GM21723 (cell line): ENCODE measurements at regions not wholly inside any gene's neighbourhood (a gene's known extent, or its start where the extent isn't known, plus 50 kb on each side); places are given as distances from the start of the nearest gene placed in this dataset.

Source experiments
- ATAC-seq: cut with Tn5 transposase; IDR thresholded peaks from one replicate; pipeline ENCODE4 v1.9.1; 2021; ENCODE audit warnings: mild to moderate bottlenecking, moderate library complexity; ENCODE audit not compliant: unreplicated experiment

GRCh38 chr5:155943516-155944407 lies 383.2 kb upstream of the SGCD start:
- peak; percentile 89 for ATAC-seq

DNA sequence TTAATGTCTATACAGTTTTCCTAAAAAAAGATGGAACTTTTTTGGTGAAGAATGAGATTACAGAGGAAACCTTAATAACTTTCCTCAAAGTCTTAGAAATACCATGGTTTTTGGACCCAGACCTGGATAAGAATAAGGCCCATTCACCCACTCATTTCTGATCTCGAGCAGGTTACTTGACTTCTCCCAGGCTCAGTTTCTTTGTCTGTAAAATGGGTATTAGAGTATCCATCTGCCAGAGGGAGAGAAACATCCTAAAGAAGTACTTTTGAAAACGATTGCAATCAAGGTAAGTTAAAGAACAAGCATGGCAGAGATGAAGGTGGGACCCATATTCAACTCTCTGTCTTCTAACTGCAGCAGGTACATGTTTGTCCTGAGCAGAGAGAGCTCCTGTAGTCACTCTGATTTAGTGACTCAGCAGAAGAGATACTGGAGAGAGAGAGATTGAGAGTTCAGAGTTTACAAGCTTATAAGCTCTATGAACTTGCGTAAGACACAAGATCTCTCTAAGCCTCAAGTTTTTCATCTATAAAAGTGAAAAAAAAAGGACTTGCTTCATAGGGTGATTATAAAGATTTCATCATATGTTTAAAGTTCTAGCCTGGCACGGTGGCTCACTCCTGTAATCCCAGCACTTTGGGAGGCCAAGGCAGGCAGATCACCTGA lies 379.4 kb upstream of the SGCD start:
- no peak for ATAC-seq

DNA sequence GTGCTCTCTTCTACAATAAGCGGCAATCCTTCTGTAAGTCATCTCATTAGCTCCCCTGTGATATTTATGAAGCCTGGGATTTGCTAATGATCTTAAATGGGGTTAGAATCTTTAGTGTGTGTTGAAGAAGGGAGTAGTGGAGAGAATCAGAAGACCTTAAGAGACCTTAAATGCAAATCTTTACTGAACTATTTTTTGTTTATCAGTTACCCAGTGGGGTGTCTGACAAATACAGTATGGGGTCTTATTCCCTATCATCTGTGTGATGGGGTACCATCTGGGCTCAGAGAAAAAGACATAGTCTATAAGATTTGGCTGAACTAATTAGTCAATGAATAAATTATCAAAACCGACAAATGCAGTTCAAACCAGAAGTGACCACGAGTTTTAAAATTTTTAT lies 378.4 kb upstream of the SGCD start:
- ATAC-seq, result no peak

DNA sequence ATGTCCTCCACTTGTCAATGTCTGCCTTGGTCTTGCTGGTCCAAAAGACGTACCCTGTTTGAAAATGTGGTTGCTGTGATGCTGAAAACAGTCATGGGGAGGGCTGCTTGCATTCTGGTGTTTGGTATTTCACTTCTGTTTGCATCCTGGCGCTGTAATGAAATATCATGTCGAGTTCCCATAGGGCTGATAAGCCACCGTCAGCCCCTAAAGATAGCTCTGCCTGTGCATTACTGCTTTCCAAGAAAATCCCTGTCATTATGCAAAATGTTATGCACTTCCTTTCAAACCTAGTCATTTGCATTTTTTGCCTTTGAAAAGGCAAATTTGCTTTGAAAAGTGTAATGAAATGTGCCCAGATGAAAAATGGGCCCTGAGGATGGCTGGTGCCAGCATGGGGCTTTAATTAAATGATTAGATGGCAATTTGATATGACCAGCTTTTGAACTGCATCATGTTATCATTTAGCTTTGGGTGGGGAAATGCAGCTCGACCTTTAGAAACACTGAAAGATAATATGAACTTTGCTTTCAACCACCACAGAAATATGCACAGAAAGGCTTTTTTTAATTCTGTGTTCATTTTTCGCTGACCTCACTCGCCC lies 374.4 kb upstream of the SGCD start:
- ATAC-seq, result no peak

DNA sequence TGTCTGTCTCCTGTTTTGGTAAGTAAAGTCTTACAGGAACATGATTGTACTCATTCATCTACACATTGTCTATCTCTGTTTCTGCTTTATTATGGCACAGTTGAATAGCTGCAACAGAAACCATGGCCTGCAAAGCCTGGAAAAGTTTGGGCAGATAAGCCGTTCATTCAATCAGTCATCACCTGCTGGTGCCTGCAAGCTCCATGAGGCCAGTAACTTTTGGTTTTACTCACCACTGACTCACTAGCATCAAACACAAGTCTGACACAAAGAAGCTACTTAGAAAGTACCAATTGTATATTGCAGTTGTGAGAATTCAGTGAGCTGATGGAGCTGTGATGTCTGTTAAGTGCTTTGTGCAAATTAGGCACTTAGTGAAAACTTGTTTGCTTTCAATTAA lies 373.6 kb upstream of the SGCD start:
- no peak for ATAC-seq

DNA sequence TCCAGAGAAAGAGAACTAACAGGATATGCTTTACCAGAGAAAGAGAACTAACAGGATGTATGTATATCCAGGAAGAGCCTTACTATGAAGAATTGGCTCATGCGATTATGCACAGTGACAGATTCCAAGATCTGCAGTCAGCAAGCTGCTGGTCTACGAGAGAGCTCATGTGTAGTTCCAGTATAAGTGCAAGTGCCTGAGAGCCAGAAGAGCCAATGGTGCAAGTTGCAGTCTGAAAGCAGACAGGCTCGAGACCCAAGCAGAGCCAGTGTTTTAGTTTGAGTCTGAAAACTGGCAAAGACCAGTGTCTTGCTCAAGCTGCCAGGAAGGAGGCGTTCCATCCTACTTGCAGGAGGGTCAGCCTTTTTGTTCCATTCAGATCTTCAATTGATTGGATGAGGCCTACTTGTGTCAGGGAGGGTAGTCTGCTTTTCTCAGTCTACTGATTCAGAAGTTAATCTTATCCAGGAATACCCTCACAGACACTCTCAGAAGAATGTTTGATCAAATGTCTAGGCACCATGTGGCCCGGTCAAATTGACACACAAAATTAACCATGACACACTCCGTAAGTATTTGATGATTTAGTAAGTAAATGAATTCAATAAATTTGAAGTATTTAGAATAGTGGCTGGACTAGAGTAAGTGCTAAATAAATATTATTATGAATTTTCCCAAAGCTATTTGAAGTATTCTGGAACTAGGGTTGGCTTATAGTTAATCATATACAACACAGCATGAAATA lies 372.1 kb upstream of the SGCD start:
- no peak for ATAC-seq

DNA sequence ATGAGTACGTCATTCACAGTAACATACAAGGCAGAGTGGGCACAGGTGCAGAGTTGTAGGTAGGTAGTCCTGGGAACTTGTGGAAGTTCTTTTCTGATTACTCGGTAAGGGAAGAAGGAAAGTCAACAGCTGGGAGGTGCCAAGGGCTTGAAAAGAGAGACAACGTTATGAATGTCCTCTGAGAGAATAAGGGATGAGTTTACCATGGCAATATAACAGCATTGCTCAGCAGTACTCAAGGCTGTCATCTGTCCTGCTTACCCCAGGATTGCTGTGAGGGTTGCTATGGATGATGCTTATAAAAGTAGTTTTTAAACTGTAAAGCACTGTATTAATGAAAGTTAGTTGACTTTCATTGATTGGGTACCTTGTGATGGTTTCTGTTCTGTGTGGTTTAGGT lies 369.1 kb upstream of the SGCD start:
- ATAC-seq, result no peak

GRCh38 chr5:155959082-155959481 lies 367.9 kb upstream of the SGCD start:
- ATAC-seq, result no peak

DNA sequence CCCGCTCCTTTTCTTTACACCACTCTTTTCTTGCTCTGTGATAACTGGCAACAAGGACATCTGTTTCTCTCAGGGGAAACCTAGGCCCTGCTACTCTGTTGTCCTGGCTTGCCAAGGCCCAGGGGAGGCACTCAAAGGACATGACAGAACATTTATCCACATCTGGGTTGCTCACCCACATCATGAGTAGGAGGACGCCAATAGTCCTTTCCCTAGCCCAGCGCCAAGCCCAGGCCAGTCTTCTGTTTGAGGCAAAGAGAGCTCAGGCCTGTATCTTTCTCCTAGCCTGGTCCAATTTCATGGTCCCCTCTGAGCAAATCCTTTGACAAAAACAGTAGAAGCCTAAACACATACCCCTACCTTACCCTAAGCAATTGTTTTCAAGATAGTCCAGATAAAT lies 366.8 kb upstream of the SGCD start:
- no peak for ATAC-seq

- ATAC-seq, result no peak
These were observed 357.4 kb upstream of the SGCD start for GRCh38 chr5:155969537-155969936.

- no peak for ATAC-seq
These were observed 352.6 kb upstream of the SGCD start for GRCh38 chr5:155974369-155974768.

- no peak for ATAC-seq
These were observed 348.1 kb upstream of the SGCD start for GRCh38 chr5:155978850-155979249.

- ATAC-seq, result no peak
These were observed 344.6 kb upstream of the SGCD start for GRCh38 chr5:155982354-155982753.

GRCh38 chr5:155983954-155984353 lies 343.0 kb upstream of the SGCD start:
- ATAC-seq, result no peak

DNA sequence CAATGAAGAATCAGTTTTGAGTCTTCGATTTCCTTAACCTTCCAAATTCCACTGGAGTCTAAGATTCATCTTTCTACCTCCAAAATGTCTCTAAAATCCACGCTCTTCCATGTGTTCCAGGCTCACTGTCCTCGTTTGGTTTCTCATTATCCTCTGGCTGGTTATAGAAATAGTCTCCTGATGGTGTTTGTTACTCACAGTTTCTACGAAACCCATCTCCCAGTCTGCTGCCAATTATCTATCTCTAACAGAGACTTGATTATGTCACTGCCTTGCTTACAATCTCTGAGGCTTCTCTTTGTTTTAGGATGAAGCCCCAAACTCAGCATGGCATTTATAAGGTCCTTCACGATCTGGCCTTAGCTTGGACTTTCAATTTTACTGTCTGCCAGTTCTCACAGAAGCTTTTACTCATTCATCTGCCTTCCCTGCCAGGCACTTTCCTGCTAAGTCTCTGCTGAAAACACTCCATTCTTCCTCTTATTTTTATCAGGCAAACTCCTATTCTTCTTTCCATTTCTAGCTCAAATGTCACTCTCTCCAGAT lies 339.6 kb upstream of the SGCD start:
- ATAC-seq, result no peak

DNA sequence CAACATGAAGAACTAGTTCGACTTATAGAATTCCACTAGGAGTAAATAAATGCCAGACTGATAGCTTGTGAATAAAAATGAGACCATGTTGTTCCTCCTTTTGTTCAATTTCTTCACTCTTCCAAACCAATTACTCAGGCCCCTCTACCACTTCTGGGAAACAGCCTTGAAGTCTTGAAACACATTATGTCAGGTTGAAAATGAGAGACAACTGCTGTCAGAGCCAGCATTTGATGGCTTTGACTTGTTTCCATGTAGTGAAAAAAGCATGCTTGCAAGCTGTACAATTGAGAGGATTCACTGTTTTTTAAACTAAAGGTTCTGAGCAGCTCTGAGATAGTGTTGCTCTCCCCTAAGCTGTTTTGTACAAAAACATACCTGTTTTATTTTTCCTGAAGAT lies 337.1 kb upstream of the SGCD start:
- ATAC-seq, result no peak

- ATAC-seq, result no peak
These were observed 330.8 kb upstream of the SGCD start for GRCh38 chr5:155996123-155996522.

- no peak for ATAC-seq
These were observed 328.7 kb upstream of the SGCD start for GRCh38 chr5:155998257-155998656.

DNA sequence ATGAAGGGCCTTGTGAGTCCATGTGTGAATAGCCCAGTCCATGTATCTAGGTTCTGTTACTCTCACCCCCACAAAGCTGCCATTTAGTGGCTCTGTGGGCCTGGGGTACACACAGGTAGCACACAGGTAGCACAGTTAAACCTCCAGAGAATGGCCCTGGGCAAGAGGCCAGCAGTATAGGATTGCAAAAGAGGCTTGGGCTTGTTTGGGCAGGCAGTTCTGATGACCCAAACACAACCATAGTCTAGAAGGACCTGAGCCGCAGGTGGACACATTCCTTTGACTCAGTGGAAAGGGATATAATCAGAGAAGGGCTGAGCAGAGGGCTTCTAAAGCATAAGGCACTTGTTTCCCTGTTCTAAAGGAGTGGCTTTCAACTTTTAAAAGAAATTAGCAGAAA lies 326.8 kb upstream of the SGCD start:
- no peak for ATAC-seq

- no peak for ATAC-seq
These were observed 322.2 kb upstream of the SGCD start for GRCh38 chr5:156004754-156005153.

DNA sequence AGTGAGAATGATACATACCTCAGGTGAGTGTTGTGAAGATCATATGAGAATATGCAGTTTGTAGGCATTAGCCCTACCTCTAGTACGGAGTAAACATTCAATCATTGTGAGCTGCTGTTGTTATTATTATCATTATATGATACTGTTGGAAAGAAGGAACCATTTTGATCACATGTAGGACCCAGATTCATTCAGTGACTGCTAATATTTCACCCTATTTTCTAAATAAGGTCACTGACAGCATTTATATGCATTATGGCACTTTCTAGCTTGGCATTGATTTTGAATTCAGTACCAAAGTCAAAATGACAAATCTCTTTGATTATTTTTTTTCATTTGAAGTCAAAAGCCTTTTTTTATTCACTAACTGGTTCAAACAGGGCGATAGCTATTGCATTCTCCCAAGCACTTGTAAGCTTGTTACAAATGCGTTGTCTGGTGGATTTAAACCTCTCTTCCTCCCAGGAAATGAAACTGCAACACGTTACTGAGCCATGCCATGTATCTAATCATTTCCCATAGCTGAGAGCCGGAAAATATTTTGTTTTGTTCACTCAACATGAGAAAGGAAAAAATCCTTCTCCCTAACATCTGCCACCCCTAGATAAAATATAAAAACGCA lies 320.8 kb upstream of the SGCD start:
- ATAC-seq, result no peak
